ENCODE measurements at regions not wholly inside any gene's neighbourhood (a gene's known extent, or its start where the extent isn't known, plus 50 kb on each side); places are given as distances from the start of the nearest gene placed in this dataset.

GRCh38 chr7:145005601-145006000 is 169.7 kb upstream of the TPK1 start:
- Histone ChIP-seq H2BK120ac (ENCODE audit: insufficient read depth, low read length, poor library complexity) (no peak overlapping the region), H2AFZ (ENCODE audit: insufficient read depth, low read length, poor library complexity) (no peak overlapping the region), H3K36me3 (ENCODE audit: control insufficient read depth in 1 of 2, insufficient read depth in 2 of 2, low read length in 2 of 2) (no peaks in the 10 kb centered on the region), H4K12ac (ENCODE audit: low read depth, low read length) (no peak overlapping the region), H4K91ac (ENCODE audit: low read depth, low read length) (no peak overlapping the region), H3K4ac (ENCODE audit: low read depth, low read length) (no peak overlapping the region), H2BK5ac (ENCODE audit: low read depth, low read length, poor library complexity) (no peak overlapping the region), H2AK5ac (ENCODE audit: low read length) (no peak overlapping the region), H3K27me3 (ENCODE audit: insufficient read depth, low read length) (no peaks in the 10 kb centered on the region), H3K9ac (ENCODE audit: low read length) (no peak overlapping the region), H3K4me3 (ENCODE audit: low read depth, low read length) (no peak overlapping the region), H3K79me1 (ENCODE audit: low read length) (no peaks in the 10 kb centered on the region), H3K14ac (ENCODE audit: low read length) (no peak overlapping the region), H2BK12ac (ENCODE audit: low read length) (no peak overlapping the region), H3K79me2 (ENCODE audit: control insufficient read depth, insufficient read depth, low read length, poor library complexity) (no peaks in the 10 kb centered on the region), H3K4me2 (ENCODE audit: low read length) (no peak overlapping the region), H4K8ac (ENCODE audit: low read depth, low read length) (no peak overlapping the region), H3K4me1 (ENCODE audit: control insufficient read depth in 1 of 2, insufficient read depth in 2 of 2, low read length in 2 of 2) (no peaks in the 10 kb centered on the region), H3K18ac (ENCODE audit: low read length) (no peak overlapping the region), H3K27ac (ENCODE audit: low read depth, low read length) (no peak overlapping the region), H3K9me3 (ENCODE audit: insufficient read depth, low read depth, low read length) (peaks cover 4% of the 10 kb centered on the region), H3K23ac (ENCODE audit: low read length) (peak overlapping the region; percentile 26)
- DNase-seq: peak; percentile 7 to 51
- no CpG with 5 or more reads among the region's 2 CpGs for WGBS (ENCODE audit: extremely low coverage, insufficient coverage, insufficient read length)

GRCh38 chr7:144997512-144997911 is 161.7 kb upstream of the TPK1 start:
- Histone ChIP-seq H3K79me2 (ENCODE audit: control insufficient read depth, insufficient read depth, low read length, poor library complexity) (no peaks in the 10 kb centered on the region), H3K4me3 (ENCODE audit: low read depth, low read length) (no peak overlapping the region), H3K27ac (ENCODE audit: low read depth, low read length) (no peak overlapping the region), H3K9me3 (ENCODE audit: insufficient read depth, low read depth, low read length) (peaks cover 3% of the 10 kb centered on the region), H3K27me3 (ENCODE audit: insufficient read depth, low read length) (no peaks in the 10 kb centered on the region), H3K14ac (ENCODE audit: low read length) (no peak overlapping the region), H2BK120ac (ENCODE audit: insufficient read depth, low read length, poor library complexity) (no peak overlapping the region), H3K79me1 (ENCODE audit: low read length) (no peaks in the 10 kb centered on the region), H2AK5ac (ENCODE audit: low read length) (no peak overlapping the region), H2AFZ (ENCODE audit: insufficient read depth, low read length, poor library complexity) (no peak overlapping the region), H3K4ac (ENCODE audit: low read depth, low read length) (no peak overlapping the region), H3K4me2 (ENCODE audit: low read length) (no peak overlapping the region), H4K12ac (ENCODE audit: low read depth, low read length) (no peak overlapping the region), H3K23ac (ENCODE audit: low read length) (no peak overlapping the region), H4K8ac (ENCODE audit: low read depth, low read length) (no peak overlapping the region), H3K4me1 (ENCODE audit: control insufficient read depth in 1 of 2, insufficient read depth in 2 of 2, low read length in 2 of 2) (no peaks in the 10 kb centered on the region), H4K91ac (ENCODE audit: low read depth, low read length) (no peak overlapping the region), H2BK5ac (ENCODE audit: low read depth, low read length, poor library complexity) (no peak overlapping the region), H2BK12ac (ENCODE audit: low read length) (no peak overlapping the region), H3K18ac (ENCODE audit: low read length) (no peak overlapping the region), H3K36me3 (ENCODE audit: control insufficient read depth in 1 of 2, insufficient read depth in 2 of 2, low read length in 2 of 2) (no peaks in the 10 kb centered on the region), H3K9ac (ENCODE audit: low read length) (no peak overlapping the region)
- DNase-seq: no peak

GRCh38 chr7:144995495-144995894 is 159.6 kb upstream of the TPK1 start:
- Histone ChIP-seq H3K79me1 (ENCODE audit: low read length) (no peaks in the 10 kb centered on the region), H4K12ac (ENCODE audit: low read depth, low read length) (no peak overlapping the region), H2AFZ (ENCODE audit: insufficient read depth, low read length, poor library complexity) (no peak overlapping the region), H4K91ac (ENCODE audit: low read depth, low read length) (no peak overlapping the region), H3K27ac (ENCODE audit: low read depth, low read length) (no peak overlapping the region), H2BK120ac (ENCODE audit: insufficient read depth, low read length, poor library complexity) (no peak overlapping the region), H2BK12ac (ENCODE audit: low read length) (no peak overlapping the region), H3K36me3 (ENCODE audit: control insufficient read depth in 1 of 2, insufficient read depth in 2 of 2, low read length in 2 of 2) (no peaks in the 10 kb centered on the region), H3K4me3 (ENCODE audit: low read depth, low read length) (no peak overlapping the region), H3K4me1 (ENCODE audit: control insufficient read depth in 1 of 2, insufficient read depth in 2 of 2, low read length in 2 of 2) (no peaks in the 10 kb centered on the region), H2BK5ac (ENCODE audit: low read depth, low read length, poor library complexity) (no peak overlapping the region), H3K79me2 (ENCODE audit: control insufficient read depth, insufficient read depth, low read length, poor library complexity) (no peaks in the 10 kb centered on the region), H4K8ac (ENCODE audit: low read depth, low read length) (no peak overlapping the region), H3K4me2 (ENCODE audit: low read length) (no peak overlapping the region), H3K4ac (ENCODE audit: low read depth, low read length) (no peak overlapping the region), H3K18ac (ENCODE audit: low read length) (no peak overlapping the region), H3K23ac (ENCODE audit: low read length) (no peak overlapping the region), H2AK5ac (ENCODE audit: low read length) (no peak overlapping the region), H3K9me3 (ENCODE audit: insufficient read depth, low read depth, low read length) (no peaks in the 10 kb centered on the region), H3K9ac (ENCODE audit: low read length) (no peak overlapping the region), H3K27me3 (ENCODE audit: insufficient read depth, low read length) (no peaks in the 10 kb centered on the region), H3K14ac (ENCODE audit: low read length) (no peak overlapping the region)
- no CpG with 5 or more reads among the region's 2 CpGs for WGBS (ENCODE audit: extremely low coverage, insufficient coverage, insufficient read length)
- no peak for DNase-seq

- no CpG with 5 or more reads among the region's 2 CpGs for WGBS (ENCODE audit: extremely low coverage, insufficient coverage, insufficient read length)
- Histone ChIP-seq H2BK5ac (ENCODE audit: low read depth, low read length, poor library complexity) (no peak overlapping the region), H3K4ac (ENCODE audit: low read depth, low read length) (no peak overlapping the region), H3K14ac (ENCODE audit: low read length) (no peak overlapping the region), H3K4me1 (ENCODE audit: control insufficient read depth in 1 of 2, insufficient read depth in 2 of 2, low read length in 2 of 2) (no peaks in the 10 kb centered on the region), H3K23ac (ENCODE audit: low read length) (no peak overlapping the region), H2AK5ac (ENCODE audit: low read length) (no peak overlapping the region), H3K9ac (ENCODE audit: low read length) (no peak overlapping the region), H2BK120ac (ENCODE audit: insufficient read depth, low read length, poor library complexity) (no peak overlapping the region), H4K12ac (ENCODE audit: low read depth, low read length) (no peak overlapping the region), H2BK12ac (ENCODE audit: low read length) (no peak overlapping the region), H3K79me1 (ENCODE audit: low read length) (no peaks in the 10 kb centered on the region), H4K91ac (ENCODE audit: low read depth, low read length) (no peak overlapping the region), H3K79me2 (ENCODE audit: control insufficient read depth, insufficient read depth, low read length, poor library complexity) (no peaks in the 10 kb centered on the region), H3K27ac (ENCODE audit: low read depth, low read length) (no peak overlapping the region), H3K9me3 (ENCODE audit: insufficient read depth, low read depth, low read length) (no peaks in the 10 kb centered on the region), H3K4me2 (ENCODE audit: low read length) (no peak overlapping the region), H3K18ac (ENCODE audit: low read length) (no peak overlapping the region), H4K8ac (ENCODE audit: low read depth, low read length) (no peak overlapping the region), H3K36me3 (ENCODE audit: control insufficient read depth in 1 of 2, insufficient read depth in 2 of 2, low read length in 2 of 2) (no peaks in the 10 kb centered on the region), H2AFZ (ENCODE audit: insufficient read depth, low read length, poor library complexity) (no peak overlapping the region), H3K4me3 (ENCODE audit: low read depth, low read length) (no peak overlapping the region), H3K27me3 (ENCODE audit: insufficient read depth, low read length) (no peaks in the 10 kb centered on the region)
- no peak for DNase-seq
Measured at GRCh38 chr7:144991041-144991440, 155.2 kb upstream of the TPK1 start.

All from trophoblast cell (in vitro differentiated cells and primary cell).